HG03460 (cell line): ENCODE measurements at regions not wholly inside any gene's neighbourhood (a gene's known extent, or its start where the extent isn't known, plus 50 kb on each side); places are given as distances from the start of the nearest gene placed in this dataset.
"Not testable (repeated sequence)": the region's sequence is repeated elsewhere in the genome, so short reads cannot be mapped to it uniquely, and the experiment has no call there.

Experiments
- ATAC-seq: cut with Tn5 transposase; IDR thresholded peaks from one replicate; pipeline ENCODE4 v1.9.1; 2021; ENCODE audit not compliant: unreplicated experiment

DNA sequence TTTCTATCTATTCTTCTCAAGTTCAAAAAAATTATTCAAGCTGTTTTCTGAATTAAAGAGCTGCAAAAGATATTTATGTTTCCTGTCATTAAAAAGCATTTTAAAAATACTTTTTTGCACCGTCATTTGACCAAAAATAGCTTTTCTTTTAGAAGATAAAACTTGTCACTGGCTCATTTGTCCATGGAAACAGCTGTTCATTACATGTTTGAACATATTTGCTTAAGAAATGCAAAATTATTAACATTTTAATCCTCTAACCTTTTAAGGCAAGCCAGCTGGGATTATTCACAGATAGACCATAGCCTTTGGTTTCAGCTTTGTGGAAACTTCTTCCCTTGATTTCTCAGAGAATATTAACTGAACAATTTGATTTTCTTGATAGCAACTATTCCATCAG lies 393.9 kb downstream of the TUSC1 start:
- ATAC-seq, result no peak

DNA sequence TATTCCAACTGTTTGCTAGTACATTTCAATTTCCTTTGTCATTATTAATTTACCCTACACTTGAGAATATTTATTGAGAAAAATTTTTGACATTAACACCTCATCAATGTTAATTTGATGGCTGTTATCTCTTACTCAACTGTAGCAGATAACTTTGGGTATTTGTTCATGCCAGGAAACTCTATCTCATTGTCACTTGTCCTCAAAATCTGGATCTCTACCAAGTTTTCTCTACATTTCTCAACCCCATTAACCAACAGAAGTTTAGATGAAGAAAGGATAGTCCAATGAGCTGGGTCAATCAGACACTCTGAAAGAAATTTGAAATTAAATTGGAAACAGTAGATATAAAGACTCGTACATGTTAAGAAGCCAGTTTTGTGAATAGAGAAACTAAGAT lies 395.3 kb downstream of the TUSC1 start:
- no peak for ATAC-seq

DNA sequence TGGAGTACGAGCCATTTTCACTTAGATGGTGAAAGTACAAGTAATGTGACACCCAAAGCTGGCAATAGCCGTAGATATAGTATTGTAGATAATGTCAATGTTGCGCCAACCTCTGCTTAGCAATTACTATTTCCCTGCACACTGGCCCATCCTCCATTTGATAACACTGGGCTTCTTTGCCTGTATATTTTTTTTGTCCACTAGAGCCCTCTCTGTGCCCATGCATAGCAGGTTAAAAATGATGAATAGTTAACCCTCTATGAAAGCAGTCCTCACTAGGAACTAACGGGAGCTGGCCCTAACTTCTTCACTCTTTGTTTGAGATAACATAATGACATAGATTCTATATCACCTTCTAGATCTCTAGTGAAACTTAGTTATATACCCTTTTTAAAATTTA lies 416.8 kb downstream of the TUSC1 start:
- no peak for ATAC-seq

DNA sequence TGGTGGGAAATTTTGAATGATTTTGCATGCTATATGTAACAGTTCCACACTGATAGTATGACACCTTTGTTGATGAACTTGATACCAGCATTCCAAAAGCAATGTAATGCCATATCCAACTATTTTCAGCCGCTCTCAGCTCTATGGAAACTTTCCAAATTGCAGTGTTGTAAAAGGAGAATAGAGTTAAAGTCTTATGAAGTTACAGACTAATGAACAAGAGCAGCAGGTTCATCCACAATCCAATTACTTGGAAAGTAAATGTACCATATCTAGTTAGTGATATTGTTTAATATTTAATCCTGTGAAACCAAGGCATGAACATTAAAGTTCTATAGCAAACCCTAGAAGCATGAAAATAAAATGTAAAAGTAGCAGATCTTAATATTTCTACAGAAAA lies 418.2 kb downstream of the TUSC1 start:
- no peak for ATAC-seq

DNA sequence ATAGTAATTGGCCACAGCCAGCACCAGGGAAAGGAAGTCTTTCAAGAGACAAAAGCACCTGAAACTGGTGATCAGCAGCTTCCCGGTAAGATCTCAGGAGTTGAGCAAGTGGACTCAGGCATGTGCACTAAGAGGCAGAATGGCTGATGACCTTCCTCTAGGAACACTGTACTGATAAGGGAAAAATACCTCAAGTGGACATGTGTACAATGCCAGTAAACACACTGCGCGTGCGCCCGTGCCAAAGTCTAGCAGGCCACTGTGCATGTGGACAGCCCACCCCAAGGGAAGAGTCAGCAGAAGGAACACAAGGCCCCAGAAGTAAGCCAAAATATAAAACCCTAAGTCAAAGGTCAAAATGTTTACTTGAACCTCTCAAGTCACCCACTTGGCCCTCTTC lies 423.0 kb downstream of the TUSC1 start:
- no peak for ATAC-seq

DNA sequence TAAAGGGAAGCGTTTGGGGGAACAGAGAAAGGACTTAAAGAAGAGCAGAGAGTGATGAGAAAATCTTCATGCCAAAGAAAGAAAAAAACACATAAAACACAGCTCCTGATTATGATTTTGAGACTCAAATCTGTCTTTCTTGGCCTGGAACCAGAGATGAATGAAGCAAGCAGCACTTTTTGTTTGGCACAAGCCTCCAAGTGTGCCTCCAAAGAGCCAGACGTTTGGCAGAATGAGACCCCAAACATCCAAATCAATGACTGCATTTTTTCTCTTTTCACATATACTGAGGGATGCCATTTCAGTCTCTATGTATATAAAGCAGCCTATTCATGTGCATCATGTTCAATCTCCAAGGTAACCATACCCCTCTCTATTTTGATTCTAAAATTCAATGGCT lies 424.2 kb downstream of the TUSC1 start:
- ATAC-seq, result no peak

DNA sequence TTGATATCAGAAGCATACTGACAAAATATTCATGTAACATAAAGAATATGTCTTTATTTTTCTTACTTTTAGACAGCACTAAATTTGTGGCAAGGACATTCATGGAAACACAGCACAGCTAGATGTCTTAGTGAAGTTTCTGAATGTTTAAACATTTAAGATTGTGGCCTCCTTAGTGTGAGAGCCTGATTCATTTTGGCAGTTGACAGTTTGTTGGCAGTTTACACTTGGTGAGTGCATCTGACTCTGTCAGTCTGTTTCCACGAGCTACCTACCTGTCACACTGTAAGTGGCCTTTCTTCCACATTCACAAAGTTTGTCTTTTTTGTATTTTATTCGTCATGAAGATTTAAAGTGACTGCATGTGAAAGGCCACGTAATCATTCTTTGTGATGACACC lies 436.8 kb downstream of the TUSC1 start:
- no peak for ATAC-seq

DNA sequence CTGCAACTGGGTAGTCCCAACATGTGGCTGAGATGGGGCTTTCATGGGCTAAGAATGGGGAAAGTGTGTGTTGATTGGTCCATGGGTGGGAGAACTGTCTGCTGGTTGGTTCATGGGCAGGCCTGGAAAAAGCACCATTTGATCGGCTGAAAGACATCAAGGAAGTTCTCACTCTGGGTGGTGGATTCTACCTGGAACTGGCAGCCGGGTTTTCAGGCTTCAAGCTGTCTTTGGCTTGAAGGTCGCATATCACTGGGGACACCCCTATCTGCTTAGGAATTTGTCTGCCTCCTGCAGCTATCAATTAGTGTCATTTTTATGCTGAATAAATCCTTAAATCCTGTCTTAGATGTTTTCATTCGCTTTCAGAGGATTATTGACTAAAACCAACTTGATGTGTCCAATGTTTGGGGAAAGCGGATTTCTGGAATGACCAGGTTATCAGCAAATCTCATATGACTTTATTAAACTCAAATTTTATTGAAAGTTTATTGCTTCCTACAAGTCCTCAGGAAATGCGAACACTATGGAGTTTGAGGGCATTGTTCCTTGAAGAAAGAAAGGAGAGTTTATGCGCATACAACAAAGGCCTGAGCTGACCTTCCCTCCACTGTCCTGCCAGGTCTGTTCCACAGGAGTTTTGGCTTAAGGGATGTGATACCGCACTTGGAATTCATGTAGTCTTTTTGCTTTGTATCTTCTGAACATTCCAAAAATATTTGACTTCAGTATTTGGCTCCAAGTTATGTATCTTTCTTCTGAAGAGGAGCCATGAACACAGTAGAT lies 451.1 kb downstream of the TUSC1 start:
- ATAC-seq, result no peak

DNA sequence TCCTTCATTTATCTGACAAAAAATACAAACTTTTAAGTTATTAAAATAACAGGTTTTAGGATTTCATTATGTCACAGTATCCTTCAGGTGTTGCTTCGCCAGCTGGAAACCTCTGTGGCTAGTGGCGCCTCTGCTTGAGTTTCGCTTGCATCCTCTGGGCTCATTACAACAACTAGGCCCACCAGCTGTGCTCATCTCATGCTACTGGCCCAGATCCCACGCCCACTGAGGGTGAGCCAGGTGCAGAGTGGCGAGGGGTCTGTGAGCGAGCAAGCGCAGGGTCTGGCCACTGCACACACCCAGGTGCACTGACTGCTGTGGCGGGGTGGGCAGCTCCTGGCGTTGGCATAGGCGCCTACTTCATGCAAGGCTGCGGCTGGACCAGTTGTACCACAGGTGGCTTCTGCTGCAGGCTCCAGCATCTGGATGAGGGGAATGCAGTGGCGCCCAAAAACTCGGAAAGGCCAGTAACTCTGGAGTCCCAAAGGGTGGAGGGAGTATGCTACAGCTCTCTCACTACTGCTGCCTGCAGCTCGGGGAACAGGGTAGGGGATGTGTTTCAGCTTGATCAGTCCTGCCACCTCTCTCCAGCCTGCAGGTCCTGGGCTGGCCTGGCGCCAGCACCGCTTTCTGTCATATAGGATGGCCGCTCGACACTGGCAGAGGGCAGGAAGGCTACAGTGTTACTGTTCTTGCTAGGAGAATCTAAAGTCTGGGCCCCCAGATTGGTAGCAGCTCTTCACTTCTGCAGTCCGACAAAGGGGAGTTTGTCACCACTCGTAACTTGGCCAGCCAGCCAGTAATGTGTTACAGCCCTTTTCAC lies 452.1 kb downstream of the TUSC1 start:
- ATAC-seq, result no peak

DNA sequence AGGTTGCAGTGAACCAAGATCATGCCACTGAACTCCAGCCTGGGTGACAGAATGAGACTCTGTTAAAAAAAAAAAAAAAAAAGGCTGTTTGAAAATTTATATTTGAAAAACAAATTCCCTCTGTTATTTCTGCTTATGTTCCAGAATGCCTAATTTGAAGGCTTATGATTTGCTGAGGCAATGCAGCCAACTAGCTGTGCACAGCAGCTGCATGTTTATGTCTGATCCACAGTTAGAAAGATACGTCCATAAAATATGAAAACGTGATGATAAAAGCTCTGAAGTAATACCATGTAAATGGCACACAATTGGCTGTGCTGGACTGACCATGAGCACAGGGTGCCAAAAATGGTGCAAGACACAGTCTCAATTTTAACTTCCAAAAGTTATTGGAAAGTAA lies 453.2 kb downstream of the TUSC1 start:
- no peak for ATAC-seq

DNA sequence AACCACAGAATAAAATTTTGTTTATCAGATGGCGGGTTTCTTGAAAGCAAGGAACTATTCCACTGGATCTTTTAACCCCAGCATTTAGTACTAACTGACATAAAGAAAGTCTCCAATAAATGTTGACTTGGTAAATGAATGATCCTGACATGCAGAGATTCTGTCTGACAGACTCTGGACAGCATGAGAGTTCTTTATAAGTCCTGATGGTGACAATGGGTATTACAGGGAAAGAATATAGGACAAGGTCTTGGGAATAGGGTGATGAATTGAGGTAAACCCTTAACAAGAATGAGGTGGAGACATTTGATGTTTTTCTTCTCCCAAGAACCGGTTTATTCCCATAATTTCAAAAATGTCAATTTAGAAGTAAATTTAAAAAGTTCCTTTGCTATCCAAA lies 453.9 kb downstream of the TUSC1 start:
- ATAC-seq, result no peak

DNA sequence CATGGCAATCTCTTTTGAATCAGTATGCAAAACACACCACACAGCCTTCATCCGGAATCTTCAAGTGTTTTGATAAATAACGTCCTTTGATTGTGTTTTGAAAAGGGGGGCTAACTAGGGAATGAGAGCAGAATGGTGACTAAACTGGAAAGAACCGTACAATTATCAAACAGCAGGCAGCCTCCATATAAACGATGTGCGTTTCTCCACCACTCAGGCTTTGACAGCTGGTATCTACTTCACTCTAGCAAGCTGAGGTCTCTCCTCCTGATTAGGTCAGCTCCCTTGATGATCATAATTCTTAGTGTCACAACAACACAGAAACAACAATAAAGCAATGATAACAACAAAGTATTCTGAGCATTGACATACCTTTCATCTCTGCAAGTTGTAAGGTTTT lies 465.9 kb downstream of the TUSC1 start:
- no peak for ATAC-seq

DNA sequence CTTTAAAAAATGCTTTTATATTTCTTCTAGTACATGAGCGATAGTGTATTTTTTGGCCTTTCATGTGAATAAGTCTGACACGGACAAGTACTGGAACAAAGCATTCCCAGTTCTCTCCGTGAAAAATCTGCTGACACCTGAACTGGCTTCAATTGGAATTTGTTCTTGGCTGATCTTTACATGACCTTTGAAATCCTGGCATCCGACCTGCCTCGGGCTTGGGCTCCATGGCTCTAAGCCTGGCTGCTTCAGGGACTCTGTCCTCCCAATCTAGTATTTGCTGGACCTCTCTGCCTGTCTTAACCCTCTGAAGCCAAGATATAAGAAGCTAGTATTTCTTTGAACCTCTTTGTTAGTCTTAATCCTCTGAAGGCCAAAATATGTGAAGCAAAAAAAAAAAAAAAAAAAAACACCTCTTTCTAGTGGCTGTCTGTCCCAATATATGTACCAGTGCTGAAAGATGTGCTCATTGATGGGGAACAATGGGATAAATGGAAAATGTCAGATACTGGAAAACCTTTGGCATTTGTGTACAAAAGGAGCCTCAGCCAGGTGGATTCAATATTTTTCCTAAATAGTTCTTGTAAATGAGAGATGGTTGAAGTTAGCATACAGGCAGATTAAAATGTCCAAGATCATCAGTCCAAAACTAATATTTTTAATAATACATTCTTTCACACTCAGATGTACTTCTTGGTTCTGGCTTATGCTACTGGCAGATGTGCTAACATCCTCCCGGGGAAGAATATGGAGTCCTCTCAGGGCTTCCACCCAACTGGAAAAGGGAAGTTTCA lies 470.6 kb downstream of the TUSC1 start:
- no peak for ATAC-seq

DNA sequence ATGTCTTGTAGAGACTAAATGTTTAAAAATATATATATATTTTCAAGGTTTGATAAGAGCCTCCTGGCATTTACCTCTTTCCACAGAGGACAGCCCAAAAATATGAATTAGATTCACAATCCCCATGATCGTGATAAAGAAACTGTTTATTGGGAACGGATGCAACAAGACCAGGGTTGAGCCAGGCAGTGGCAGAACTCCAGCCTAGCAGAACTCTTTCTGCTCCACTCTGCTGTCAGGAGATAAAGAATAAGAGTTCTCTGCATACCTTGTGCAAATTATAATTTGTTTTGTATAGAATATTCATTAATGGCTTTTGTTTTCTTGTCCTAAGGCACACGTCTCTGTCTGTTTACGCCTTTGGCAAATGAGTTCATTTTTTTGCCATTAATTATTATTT lies 472.2 kb downstream of the TUSC1 start:
- no peak for ATAC-seq

DNA sequence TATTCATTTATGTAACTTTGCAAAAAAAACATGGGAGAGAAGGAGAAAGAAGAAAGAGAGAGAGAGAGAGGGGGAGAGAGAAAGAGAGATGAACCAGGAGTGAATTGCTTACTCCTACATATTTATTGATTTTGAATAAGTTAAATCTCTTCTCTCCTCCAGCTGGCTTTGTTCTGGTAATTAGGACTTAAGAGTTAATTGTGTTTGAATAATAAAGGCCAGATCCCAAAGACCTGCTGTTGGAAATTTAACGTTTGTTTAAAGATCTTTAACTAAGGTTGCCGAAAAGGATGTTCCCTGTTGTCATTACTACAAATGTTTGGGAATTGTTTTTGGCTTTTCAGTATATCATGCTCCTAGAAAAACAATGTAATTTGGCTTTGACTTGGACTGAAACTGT lies 473.0 kb downstream of the TUSC1 start:
- no peak for ATAC-seq

DNA sequence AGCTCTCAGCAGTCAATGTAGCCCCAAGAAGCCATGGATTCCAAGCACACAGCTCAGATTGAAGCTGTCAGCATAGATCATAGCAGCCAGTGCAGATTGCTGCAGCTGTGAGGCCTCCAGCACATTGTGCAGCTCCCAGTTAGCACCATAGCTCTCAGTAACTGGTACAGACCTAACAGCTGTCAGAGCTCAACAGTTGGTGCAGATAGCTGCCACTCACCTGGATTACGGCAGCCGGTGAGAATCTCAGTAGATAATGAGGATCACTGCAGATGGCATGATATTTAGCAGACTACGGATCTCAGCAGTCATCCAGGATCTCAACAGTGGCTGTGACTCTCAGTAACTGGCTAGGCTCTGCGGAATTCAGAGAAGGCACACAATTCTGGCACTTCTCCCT lies 500.4 kb downstream of the TUSC1 start:
- ATAC-seq, result no peak

DNA sequence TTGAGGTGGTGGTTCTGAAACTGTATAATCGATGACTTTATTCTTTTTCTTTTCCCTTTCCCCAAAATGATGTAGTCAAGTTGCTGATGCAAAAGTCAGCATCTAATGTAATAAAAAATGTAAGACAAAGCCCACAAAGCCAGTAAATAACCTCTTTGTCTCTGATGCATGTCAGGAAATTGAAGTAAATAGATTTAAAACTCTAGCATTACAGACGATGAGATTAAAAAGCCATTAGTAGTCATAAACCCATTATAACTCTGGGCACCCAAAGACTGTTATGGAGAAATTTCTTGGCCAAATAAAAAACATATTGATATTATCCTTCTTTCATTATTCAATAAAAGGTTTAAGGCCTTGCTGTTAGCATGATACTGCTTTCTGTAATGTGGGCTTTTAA lies 548.7 kb downstream of the TUSC1 start:
- ATAC-seq, result no peak

DNA sequence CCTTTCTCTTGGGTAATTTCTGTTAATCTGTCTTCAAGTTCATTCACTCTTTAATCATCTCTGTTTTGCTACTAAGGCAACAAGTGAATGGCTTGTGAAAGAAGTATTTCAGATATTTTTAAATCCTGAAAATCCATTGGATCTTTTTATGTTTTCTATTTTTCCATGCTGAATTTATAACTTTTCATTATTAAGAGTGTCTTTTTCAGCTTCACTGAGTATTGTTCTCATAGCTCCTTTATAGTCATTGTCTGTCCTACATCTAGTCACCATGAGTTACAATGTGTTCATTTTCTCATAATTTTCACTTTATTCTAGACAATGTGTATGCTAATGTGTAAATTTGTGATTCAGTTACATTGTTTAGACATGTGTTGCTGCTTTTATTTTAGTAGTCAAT lies 556.4 kb downstream of the TUSC1 start:
- ATAC-seq, result no peak

DNA sequence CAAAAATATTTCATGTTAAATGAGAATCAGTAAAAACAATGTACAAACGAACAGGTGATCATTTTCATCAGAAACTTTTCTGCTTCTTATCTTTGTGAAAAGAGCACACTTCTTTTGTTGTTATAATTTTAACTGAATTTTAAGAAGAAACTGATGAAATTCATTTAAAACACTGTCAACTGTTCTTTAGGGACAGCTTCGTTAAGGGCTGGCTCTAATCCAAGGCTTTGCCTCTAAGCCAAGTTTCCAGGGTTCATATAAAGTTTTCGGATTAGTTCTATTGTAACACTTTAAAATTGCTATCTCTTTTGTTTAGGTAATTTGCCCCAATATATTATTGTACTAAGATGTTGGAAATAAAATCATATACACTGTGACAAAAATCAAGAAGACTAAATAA lies 559.2 kb downstream of the TUSC1 start:
- no peak for ATAC-seq

DNA sequence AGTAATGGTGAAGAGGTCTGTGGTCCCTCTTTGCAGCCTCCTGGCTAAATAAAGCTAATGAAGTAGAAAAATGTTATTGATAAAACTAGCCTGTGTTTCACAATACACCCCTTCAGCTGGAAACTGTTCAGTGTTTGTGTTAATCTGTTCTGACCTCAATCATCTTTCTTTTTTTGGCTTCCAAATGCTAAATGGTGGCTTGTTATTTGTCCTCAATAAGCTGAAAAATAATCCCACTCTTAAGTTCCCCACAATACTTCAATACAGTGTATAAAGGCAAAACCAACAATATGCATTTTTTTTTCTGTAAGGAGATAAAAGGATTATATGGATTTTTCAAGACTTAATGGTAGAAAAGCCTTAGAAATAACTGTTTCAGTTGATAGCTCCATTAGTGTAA lies 560.5 kb downstream of the TUSC1 start:
- ATAC-seq, result no peak

DNA sequence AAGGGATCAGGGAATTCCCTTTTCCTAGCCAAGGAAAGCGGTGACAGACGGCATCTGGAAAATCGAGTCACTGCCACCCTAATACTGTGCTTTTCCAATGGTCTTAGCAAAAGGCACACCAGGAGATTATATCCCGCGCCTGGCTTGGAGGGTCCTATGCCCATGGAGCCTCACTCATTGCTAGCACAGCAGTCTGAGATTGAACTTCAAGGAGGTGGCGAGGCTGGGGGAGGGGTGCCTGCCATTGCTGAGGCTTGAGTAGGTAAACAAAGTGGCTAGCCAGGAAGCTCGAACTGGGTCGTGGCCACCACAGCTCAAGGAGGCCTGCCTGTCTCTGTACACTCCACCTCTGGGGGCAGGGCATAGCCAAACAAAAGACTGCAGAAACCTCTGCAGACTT lies 556.5 kb upstream of the IZUMO3 start:
- ATAC-seq, result not testable (repeated sequence)

DNA sequence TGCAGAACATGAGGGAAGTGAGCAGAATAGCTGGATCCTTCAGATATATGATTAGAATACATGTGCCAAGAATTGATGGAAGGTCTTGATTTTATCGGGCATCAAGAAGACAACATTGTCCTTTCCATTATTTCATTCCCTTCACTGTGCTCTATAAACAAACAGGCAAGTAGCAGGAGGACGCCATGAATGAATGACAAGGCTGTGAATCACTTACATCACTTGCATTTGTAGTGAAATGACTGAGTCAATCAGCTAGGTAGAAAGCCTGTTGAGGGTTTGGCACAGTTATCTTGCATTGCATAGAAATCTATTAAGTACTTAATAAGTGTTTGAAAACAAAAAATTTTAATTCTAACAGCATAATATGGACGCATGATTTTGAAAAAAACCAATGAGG lies 548.8 kb upstream of the IZUMO3 start:
- ATAC-seq, result no peak
